HT1080 (cell line): ENCODE measurements at regions not wholly inside any gene's neighbourhood (a gene's known extent, or its start where the extent isn't known, plus 50 kb on each side); places are given as distances from the start of the nearest gene placed in this dataset.

Experiments used
- DNase-seq: peaks from one replicate; pipeline ENCODE4 v3.0.0-alpha.2; 2015; ENCODE audit warnings: low read depth

- DNase-seq = no peak
These were observed 52.4 kb upstream of the WDR26 start for GRCh38 chr1:224486801-224487583.

- DNase-seq = peak; percentile 68
These were observed 54.4 kb upstream of the WDR26 start for GRCh38 chr1:224488806-224489499.

GRCh38 chr1:224489534-224490365 lies 55.2 kb upstream of the WDR26 start:
- DNase-seq = no peak

- DNase-seq = no peak
These were observed 56.2 kb upstream of the WDR26 start for GRCh38 chr1:224490549-224491537.

GRCh38 chr1:224492015-224492414 lies 57.4 kb upstream of the WDR26 start:
- no peak for DNase-seq

- DNase-seq = no peak
These were observed 58.0 kb upstream of the WDR26 start for GRCh38 chr1:224492632-224493031.

- no peak for DNase-seq
These were observed 58.7 kb upstream of the WDR26 start for GRCh38 chr1:224493269-224493668.

- DNase-seq = no peak
These were observed 59.7 kb upstream of the WDR26 start for GRCh38 chr1:224494343-224494742.

GRCh38 chr1:224495866-224496265 lies 61.3 kb upstream of the WDR26 start:
- DNase-seq = no peak

- DNase-seq = no peak
These were observed 62.2 kb upstream of the WDR26 start for GRCh38 chr1:224496826-224497225.

GRCh38 chr1:224497714-224498573 lies 63.3 kb upstream of the WDR26 start:
- DNase-seq = peak; percentile 94

GRCh38 chr1:224498574-224499170 lies 64.1 kb upstream of the WDR26 start:
- DNase-seq = peak; percentile 95

GRCh38 chr1:224499204-224499603 lies 64.6 kb upstream of the WDR26 start:
- peak; percentile 60 for DNase-seq

- no peak for DNase-seq
These were observed 66.2 kb upstream of the WDR26 start for GRCh38 chr1:224500796-224501195.

- DNase-seq = no peak
These were observed 67.2 kb upstream of the WDR26 start for GRCh38 chr1:224501836-224502235.

- DNase-seq = no peak
These were observed 68.0 kb upstream of the WDR26 start for GRCh38 chr1:224502459-224503160.

- peak; percentile 97 for DNase-seq
These were observed 68.8 kb upstream of the WDR26 start for GRCh38 chr1:224503161-224504118.
